Peyer's patch (tissue), 4 donors: ENCODE measurements at regions not wholly inside any gene's neighbourhood (a gene's known extent, or its start where the extent isn't known, plus 50 kb on each side); places are given as distances from the start of the nearest gene placed in this dataset.

Source experiments
- DNase-seq, 3 donors: peaks; one replicate each; pipeline ENCODE4 v3.0.0-alpha.2; 2017 to 2019
- H3K27ac ChIP-seq, 4 donors: fragments of 200-600 bp; sonication (generic); one replicate each; pipeline ENCODE4 v1.5.1; 2016 to 2019
- H3K27me3 ChIP-seq, 2 donors: fragments of 200-600 bp; sonication (generic); one replicate each; pipeline ENCODE4 v1.5.1; 2019
- H3K36me3 ChIP-seq, 3 donors: fragments of 200-600 bp; sonication (generic); one replicate each; pipeline ENCODE4 v1.5.1; 2016 to 2019
- H3K4me1 ChIP-seq, 4 donors: fragments of 200-600 bp; sonication (generic); one replicate each; pipeline ENCODE4 v1.5.1; 2016 to 2019
- H3K4me3 ChIP-seq, 4 donors: fragments of 200-600 bp; sonication (generic); 1 replicate in 3 of 4; 2 replicates in 1 of 4; pipeline ENCODE4 v1.5.1; 2016 to 2019; ENCODE audit warnings: mild to moderate bottlenecking in 1 of 4
- H3K9me3 ChIP-seq, 4 donors: fragments of 200-600 bp; sonication (generic); one replicate each; pipeline ENCODE4 v1.5.1; 2016 to 2019; ENCODE audit warnings: mild to moderate bottlenecking in 1 of 4
- CTCF ChIP-seq, 6 experiments: fragments of 450-650 bp in 4 of 6; fragments of 200-600 bp in 2 of 6; sonication (generic) in 1 of 6; IDR thresholded peaks; one replicate each; pipeline ENCODE4 v1.5.1; 2017 to 2019; ENCODE audit warnings: antibody characterized with exemption in 6 of 6, mild to moderate bottlenecking in 3 of 6, moderate library complexity in 1 of 6
- small RNA-seq, 2 donors: library from RNA; depleted of rRNA; stranded (forward); fragments of <200 nt; gene quantifications; one replicate each; pipeline ENCODE3, GENCODE V24; 2016

GRCh38 chr9:88938189-88938588 is 53.1 kb upstream of the S1PR3 start:
- no peak for DNase-seq
- no peak overlapping the region for H3K27ac ChIP-seq
- H3K27me3 ChIP-seq = no peaks in the 10 kb centered on the region
- H3K9me3 ChIP-seq = no peaks in the 10 kb centered on the region
- H3K36me3 ChIP-seq = no peaks in the 10 kb centered on the region
- no peaks in the 10 kb centered on the region for H3K4me1 ChIP-seq
- no peak for TF ChIP-seq CTCF (IDR thresholded peaks at IDR 0.05)
- H3K4me3 ChIP-seq = no peak overlapping the region

Small RNAs in the stretch of these regions (small RNA-seq; reads per million reads assigned to genes)
- gene MIR4289 = 0 reads per million in 2 donors
